Progenitor cell of endocrine pancreas (in vitro differentiated cells): ENCODE measurements at regions not wholly inside any gene's neighbourhood (a gene's known extent, or its start where the extent isn't known, plus 50 kb on each side); places are given as distances from the start of the nearest gene placed in this dataset.
"Not testable (repeated sequence)": the region's sequence is repeated elsewhere in the genome, so short reads cannot be mapped to it uniquely, and the experiment has no call there.

ENCODE experiments used
- DNase-seq: peaks from one replicate; pipeline ENCODE4 v3.0.0; 2021; ENCODE audit warnings: low spot score; ENCODE audit not compliant: unreplicated experiment
- H3K27ac Mint-ChIP-seq: 2 replicates; pipeline ENCODE4 v1.8.0; 2021; ENCODE audit warnings: mild to moderate bottlenecking, moderate library complexity, mixed read lengths
- H3K27me3 Mint-ChIP-seq: 2 replicates; pipeline ENCODE4 v1.8.0; 2021; ENCODE audit warnings: mixed read lengths
- H3K36me3 Mint-ChIP-seq: 2 replicates; pipeline ENCODE4 v1.8.0; 2022; ENCODE audit warnings: mixed read lengths; ENCODE audit not compliant: insufficient read depth
- H3K4me1 Mint-ChIP-seq: 2 replicates; pipeline ENCODE4 v1.8.0; 2021; ENCODE audit warnings: low read depth, mixed read lengths
- H3K4me3 Mint-ChIP-seq: 2 replicates; pipeline ENCODE4 v1.8.0; 2021; ENCODE audit warnings: low read depth, mild to moderate bottlenecking, moderate library complexity, mixed read lengths
- H3K9me3 Mint-ChIP-seq: 2 replicates; pipeline ENCODE4 v1.8.0; 2021; ENCODE audit warnings: low read depth, mixed read lengths
- TF ChIP-seq, protein P1 (sequence below): fragments of 200-600 bp; sonication (generic); IDR thresholded peaks from one replicate; pipeline ENCODE4 v1.5.0; 2021; ENCODE audit warnings: antibody characterized with exemption, mild to moderate bottlenecking; ENCODE audit not compliant: unreplicated experiment

DNA sequence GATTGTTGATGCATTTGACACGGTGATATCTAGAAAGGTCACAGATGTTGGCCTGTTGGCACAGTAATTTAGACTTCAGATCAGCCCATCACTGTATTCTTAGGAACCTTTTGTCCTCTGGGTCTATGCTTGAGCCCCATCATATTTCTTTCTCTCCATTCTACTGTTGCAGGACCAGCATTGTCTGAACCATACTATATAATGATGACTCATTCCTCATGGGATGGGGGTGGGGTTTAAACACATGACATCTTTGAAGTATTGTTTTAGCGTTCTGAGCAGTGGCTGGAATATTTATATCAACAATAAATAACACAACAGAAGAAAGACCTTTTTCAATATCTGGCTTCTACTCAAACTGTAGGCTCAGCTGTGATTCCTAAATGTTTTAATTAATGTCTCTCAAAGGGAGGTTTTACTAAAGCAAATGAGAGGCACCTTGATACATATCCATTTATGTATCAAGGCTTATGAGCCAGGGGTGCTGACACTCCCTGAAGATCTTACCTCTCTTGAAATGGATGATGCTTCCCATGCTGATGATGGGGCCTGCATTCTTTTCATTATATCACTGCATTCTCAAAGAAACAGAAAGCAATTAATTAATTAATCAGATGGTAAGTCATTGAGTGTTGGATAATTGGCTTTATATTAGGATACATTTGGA is 379.0 kb upstream of the GOT2 start:
- Mint-ChIP-seq H3K4me1 (peaks cover 8% of the 10 kb centered on the region), H3K4me3 (no peak overlapping the region)

GRCh38 chr16:59111280-59111679 is 377.2 kb upstream of the GOT2 start:
- no peaks in the 10 kb centered on the region for H3K9me3 Mint-ChIP-seq
- TF ChIP-seq, protein P1, sequence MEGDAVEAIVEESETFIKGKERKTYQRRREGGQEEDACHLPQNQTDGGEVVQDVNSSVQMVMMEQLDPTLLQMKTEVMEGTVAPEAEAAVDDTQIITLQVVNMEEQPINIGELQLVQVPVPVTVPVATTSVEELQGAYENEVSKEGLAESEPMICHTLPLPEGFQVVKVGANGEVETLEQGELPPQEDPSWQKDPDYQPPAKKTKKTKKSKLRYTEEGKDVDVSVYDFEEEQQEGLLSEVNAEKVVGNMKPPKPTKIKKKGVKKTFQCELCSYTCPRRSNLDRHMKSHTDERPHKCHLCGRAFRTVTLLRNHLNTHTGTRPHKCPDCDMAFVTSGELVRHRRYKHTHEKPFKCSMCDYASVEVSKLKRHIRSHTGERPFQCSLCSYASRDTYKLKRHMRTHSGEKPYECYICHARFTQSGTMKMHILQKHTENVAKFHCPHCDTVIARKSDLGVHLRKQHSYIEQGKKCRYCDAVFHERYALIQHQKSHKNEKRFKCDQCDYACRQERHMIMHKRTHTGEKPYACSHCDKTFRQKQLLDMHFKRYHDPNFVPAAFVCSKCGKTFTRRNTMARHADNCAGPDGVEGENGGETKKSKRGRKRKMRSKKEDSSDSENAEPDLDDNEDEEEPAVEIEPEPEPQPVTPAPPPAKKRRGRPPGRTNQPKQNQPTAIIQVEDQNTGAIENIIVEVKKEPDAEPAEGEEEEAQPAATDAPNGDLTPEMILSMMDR, result no peak
- no peak overlapping the region for H3K4me3 Mint-ChIP-seq
- no peaks in the 10 kb centered on the region for H3K36me3 Mint-ChIP-seq
- DNase-seq, result no peak
- H3K27ac Mint-ChIP-seq, result no peak overlapping the region
- peaks cover 8% of the 10 kb centered on the region for H3K4me1 Mint-ChIP-seq
- H3K27me3 Mint-ChIP-seq, result no peaks in the 10 kb centered on the region

More for the DNA sequence above, 379.0 kb upstream of the GOT2 start:
- Mint-ChIP-seq H3K27me3 (no peaks in the 10 kb centered on the region), H3K27ac (no peak overlapping the region), H3K36me3 (no peaks in the 10 kb centered on the region), H3K9me3 (no peaks in the 10 kb centered on the region)
- TF ChIP-seq, protein P1, result no peak
- DNase-seq, result no peak

- Mint-ChIP-seq H3K4me1 (peaks cover 3% of the 10 kb centered on the region), H3K36me3 (no peaks in the 10 kb centered on the region), H3K4me3 (no peak overlapping the region), H3K9me3 (no peaks in the 10 kb centered on the region), H3K27me3 (no peaks in the 10 kb centered on the region), H3K27ac (no peak overlapping the region)
- TF ChIP-seq, protein P1, result no peak
- no peak for DNase-seq
These were observed 374.3 kb upstream of the GOT2 start for GRCh38 chr16:59108374-59108773.

DNA sequence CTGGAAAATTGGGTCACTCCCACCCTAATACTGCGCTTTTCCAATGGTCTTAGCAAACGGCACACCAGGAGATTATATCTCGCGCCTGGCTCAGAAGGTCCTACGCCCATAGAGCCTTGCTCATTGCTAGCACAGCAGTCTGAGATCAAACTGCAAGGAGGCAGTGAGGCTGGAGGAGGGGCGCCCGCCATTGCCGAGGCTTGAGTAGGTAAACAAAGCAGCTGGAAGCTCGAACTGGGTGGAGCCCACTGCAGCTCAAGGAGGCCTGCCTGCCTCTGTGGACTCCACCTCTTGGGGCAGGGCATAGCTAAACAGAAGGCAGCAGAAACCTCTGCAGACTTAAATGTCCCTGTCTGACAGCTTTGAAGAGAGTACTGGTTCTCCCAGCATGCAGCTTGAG is 362.6 kb upstream of the GOT2 start:
- not testable (repeated sequence) for H3K27ac Mint-ChIP-seq, DNase-seq, H3K36me3 Mint-ChIP-seq, H3K27me3 Mint-ChIP-seq, H3K4me3 Mint-ChIP-seq, H3K4me1 Mint-ChIP-seq
- H3K9me3 Mint-ChIP-seq, result peaks cover 10% of the 10 kb centered on the region

DNA sequence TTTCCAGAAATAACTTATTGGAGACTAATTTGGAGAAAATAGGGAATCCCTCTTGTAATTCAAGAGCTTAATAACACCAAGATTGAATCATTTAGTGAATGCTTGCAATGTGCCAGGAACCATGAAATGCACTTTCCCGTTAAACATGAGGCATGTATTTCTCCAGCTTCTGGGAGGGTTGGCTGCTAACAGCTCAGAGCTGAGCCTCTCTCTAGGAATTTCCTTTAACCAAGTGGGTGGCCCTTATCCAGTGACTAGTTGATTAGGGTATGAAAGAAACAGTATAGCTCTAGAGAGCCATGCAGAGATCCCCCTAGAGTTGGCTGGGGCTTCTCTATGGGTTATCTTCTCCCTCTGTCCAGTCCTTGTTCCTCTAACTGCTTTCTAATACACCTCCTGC is 356.4 kb upstream of the GOT2 start:
- Mint-ChIP-seq H3K4me3 (no peak overlapping the region), H3K4me1 (no peaks in the 10 kb centered on the region), H3K27ac (no peak overlapping the region), H3K27me3 (no peaks in the 10 kb centered on the region), H3K9me3 (no peaks in the 10 kb centered on the region), H3K36me3 (no peaks in the 10 kb centered on the region)
- TF ChIP-seq, protein P1, result no peak
- no peak for DNase-seq

DNA sequence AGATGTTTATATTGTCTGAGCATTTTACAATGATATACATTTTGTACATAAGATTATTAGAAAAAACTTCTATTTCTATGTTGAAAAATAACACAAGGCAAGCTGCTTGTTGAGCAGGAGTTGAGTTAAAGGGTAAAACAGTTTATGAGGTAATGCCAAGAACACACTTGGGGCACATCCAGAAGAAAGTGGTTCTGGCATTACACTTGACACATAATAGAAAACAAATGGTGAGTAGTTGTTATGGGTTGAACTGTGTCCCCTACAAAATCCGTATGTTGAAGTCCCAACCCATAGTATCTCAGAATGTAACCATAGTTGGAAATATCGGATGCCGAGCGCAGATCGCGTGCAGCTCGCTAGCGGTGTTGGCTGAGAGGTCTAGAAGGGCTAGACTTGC is 354.3 kb upstream of the GOT2 start:
- Mint-ChIP-seq H3K4me1 (no peaks in the 10 kb centered on the region), H3K4me3 (no peak overlapping the region), H3K27ac (no peak overlapping the region), H3K27me3 (no peaks in the 10 kb centered on the region), H3K9me3 (peaks cover 4% of the 10 kb centered on the region), H3K36me3 (no peaks in the 10 kb centered on the region)
- TF ChIP-seq, protein P1, result no peak
- no peak for DNase-seq
